Stimulated activated CD8-positive, alpha-beta memory T cell treated with anti-CD3 and anti-CD28 coated beads, Interleukin-15, amount 100 ng/mL, for 48 hours (primary cell): ENCODE measurements at regions not wholly inside any gene's neighbourhood (a gene's known extent, or its start where the extent isn't known, plus 50 kb on each side); places are given as distances from the start of the nearest gene placed in this dataset.
"Not testable (repeated sequence)": the region's sequence is repeated elsewhere in the genome, so short reads cannot be mapped to it uniquely, and the experiment has no call there.

ENCODE experiments used
- DNase-seq, 2 donors: peaks; one replicate each; pipeline ENCODE4 v3.0.0-alpha.2; 2020; ENCODE audit warnings: low read depth in 2 of 2

- DNase-seq = no peak
These were observed 820.6 kb upstream of the PIK3C3 start for GRCh38 chr18:41134426-41134825.

GRCh38 chr18:41131050-41131449 is 824.0 kb upstream of the PIK3C3 start:
- no peak for DNase-seq

GRCh38 chr18:41128545-41128944 is 826.5 kb upstream of the PIK3C3 start:
- DNase-seq = no peak

DNA sequence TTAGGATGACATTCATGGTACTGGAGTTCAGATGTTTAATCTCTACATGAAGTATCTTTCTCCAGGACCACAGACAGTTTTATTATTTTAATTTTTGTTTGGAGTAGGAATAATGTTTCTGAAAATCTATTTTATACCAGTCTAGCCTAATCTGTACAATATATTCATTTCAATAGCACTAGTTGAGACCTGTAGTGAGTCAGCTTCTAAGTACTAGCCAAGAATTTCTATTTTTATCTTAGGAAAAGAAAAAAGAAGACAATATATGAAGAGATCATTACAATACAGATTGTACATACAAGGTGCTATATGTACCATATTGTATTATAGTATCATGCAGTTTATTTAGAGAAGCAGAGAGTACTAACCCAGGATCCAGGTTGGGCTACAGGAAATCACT is 826.9 kb upstream of the PIK3C3 start:
- no peak for DNase-seq

DNA sequence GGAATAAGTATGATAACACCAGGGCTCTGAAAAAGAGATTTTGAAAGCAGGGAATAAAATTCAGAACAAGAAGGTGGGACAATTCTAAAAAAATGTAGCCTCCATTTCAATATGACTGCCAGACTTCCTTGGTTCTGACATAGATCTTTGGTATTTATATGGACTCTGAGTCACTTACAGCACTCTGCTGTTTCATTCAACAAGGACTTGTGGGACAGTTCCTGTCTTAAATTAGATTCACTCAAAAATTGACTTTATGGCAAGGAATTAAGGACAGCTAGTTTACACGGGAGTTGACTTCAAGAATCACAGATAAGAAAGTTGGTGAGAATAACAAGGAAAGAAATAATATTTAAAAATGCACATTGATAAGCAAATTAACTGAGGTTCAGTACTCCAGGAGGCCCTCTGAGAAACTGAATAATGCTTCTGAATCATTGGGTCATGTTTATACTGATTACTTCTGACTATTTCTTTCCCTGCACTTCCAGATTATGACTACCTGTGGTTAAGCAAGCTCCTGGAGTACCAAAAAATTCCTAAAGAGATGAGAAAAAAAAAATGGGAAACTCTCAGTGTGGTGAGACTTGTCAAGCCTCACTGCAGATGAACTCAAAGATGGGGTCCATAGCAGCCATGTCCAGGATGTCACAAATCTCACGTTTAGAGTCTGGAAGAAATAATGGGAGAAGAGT is 828.3 kb upstream of the PIK3C3 start:
- DNase-seq = no peak

DNA sequence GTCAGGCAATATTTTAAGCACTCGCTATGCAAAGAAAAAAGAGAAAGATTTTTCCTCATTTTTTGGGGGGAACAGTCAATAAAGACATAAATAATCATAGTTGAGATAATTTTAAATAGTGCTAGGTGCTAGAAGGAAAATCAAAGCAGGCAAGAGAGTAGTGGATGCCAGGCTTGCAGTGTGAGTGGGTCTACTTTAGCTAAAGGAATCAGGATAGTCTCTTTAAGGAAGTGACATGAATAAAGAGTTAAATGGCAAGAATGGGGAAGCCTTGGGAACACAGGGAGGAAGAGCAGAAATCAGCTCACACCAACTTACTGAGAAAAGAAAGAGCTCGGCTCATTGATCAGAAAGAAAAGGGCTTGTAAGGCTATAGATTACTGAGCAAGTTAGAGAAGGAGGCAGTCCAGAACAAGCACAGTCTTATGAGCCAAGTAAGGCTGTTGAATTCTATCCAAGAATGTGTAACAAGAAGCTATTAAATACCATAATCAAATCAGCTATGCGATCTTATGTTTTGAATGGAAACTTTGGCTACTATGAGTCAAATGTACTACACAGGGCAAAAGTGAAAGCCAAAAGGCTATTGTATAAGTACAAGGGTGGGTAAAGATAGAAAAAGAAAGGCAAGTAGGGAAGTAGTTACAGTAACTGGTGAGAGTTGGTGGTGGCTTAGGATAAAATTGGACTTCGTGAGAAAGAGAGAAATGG is 833.8 kb upstream of the PIK3C3 start:
- no peak for DNase-seq

DNA sequence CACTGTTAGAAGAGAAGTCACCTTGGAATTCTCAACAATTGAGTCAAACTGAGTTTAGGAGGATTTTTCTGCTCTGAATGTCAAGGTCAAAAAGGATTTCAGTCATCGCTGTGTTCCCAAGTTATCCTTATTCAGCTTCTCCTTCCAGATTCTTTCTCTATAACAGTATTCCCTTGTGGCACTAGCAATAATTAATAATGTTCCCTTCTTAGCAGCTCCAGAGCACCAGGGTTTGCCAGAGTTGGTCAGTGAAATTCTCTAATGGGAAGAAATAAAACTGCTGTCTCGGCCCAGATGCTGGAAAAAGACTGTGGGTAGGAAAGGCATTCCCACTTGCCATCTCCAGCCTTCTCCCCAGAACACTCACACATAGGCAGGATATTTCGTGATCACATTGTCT is 836.0 kb upstream of the PIK3C3 start:
- DNase-seq = no peak

DNA sequence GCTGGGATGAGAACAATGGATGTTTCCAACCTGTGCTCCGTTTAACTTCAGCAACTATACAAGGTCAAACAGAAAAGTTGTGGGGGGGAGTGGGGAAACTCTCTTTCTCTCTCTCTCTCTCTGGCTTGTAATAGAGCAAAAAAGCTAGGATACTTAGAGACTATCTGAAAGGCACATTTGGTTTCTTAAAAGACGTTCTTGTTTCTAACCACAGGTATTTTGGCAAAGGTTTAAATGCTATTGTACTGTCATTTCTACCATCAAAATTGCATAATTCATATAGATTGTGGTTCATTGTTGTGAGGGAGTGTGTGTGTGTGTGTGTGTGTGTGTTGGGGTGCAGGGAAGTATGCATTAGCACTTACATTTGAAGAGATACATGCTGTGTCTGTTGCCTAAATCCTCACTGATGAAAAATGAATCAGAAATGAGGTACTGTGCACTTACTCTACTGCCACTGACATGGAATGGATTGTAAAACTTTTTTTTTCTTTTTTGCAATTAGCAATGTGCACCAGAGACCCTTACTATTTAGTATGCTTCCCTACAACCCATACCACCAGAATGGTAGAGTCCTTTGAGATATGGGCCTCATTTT is 841.0 kb upstream of the PIK3C3 start:
- DNase-seq = no peak

- DNase-seq = no peak
These were observed 855.6 kb upstream of the PIK3C3 start for GRCh38 chr18:41099451-41099850.

GRCh38 chr18:41096504-41096903 is 858.5 kb upstream of the PIK3C3 start:
- DNase-seq = no peak

- DNase-seq = no peak
These were observed 878.0 kb upstream of the PIK3C3 start for GRCh38 chr18:41077076-41077475.

DNA sequence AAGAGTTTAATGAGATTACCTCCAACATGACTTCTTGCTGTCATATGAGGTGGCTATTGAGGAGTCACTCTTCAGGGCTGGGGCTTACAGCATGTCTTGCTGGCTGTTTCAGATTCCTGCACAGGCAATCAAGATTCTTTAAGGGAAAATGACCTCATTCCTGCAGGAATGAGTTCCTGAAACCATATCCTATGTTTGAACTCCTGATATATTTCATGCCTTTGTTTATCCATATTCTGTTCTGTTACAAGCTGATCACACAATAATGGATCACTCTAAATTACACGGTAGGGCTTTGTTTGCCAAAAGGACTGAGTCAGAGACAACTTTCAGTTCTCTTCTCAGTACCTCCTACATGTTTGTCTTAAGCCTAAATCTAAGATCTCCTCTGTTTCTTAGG is 879.8 kb upstream of the PIK3C3 start:
- no peak for DNase-seq

DNA sequence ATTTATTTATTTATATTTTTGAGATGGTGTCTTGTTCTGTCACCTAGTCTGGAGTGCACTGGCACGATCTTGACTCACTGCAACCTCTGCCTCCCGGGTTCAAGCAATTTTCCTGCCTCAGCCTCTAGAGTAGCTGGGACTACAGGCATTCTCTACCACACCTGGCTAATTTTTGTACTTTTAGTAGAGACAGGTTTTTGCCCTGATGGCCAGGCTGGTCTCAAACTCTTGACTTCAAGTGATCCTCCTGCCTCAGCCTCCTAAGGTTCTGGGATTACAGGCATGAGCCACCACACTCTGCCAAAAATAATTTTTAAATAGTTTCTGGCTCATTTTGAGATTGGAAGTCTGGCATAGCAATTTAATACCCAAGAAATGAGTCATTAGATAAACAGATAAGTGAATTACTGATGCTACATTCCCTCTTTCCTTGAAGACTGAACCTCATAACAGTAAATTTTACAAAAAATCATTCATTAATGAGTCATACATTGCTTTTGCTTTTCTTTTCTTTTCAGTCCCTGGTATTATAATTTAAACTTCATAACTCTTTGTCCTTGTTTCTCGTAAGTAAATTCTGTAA is 881.6 kb upstream of the PIK3C3 start:
- no peak for DNase-seq

- no peak for DNase-seq
These were observed 882.1 kb upstream of the PIK3C3 start for GRCh38 chr18:41072946-41073345.

- no peak for DNase-seq
These were observed 883.2 kb upstream of the PIK3C3 start for GRCh38 chr18:41071826-41072225.

DNA sequence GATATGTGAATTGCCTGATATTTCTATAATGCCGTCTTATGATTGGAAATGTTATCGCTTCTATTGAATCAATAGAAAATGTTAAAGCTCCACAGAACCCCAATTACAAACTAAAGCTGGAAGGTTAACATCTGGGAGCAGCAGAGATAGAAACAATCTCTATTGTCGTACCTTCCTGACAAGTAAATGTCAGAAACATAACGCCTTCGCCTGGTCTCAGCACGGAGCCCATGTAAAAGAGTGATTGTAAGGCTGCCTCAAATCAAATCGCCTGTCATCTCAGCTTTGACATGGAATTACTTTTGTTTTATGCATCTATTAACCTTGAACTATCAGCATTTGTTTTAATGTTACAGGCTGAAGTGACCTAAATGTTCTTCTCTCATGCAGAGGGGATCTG is 885.9 kb upstream of the PIK3C3 start:
- DNase-seq = no peak

GRCh38 chr18:41064916-41065315 is 890.1 kb upstream of the PIK3C3 start:
- no peak for DNase-seq

DNA sequence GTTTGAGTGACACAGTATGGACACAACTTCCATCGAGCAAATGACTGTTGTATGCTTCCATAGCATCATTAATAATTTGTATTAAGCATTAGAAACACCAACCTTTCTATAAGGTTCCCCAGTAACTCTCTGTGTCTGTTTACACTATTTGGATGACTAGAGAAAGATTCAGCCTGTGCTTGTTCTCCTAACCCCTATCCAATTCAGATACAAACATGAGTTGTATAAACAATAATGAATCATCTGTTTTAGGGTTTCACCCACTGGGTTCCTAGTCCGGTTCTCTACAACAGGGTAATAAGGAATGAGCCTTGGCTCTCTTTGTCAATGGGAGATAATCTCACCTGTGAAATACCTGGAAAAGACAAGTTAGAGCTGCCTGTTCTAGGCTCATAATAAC is 894.1 kb upstream of the PIK3C3 start:
- no peak for DNase-seq

GRCh38 chr18:41059126-41059415 is 896.0 kb upstream of the PIK3C3 start:
- DNase-seq = no peak

DNA sequence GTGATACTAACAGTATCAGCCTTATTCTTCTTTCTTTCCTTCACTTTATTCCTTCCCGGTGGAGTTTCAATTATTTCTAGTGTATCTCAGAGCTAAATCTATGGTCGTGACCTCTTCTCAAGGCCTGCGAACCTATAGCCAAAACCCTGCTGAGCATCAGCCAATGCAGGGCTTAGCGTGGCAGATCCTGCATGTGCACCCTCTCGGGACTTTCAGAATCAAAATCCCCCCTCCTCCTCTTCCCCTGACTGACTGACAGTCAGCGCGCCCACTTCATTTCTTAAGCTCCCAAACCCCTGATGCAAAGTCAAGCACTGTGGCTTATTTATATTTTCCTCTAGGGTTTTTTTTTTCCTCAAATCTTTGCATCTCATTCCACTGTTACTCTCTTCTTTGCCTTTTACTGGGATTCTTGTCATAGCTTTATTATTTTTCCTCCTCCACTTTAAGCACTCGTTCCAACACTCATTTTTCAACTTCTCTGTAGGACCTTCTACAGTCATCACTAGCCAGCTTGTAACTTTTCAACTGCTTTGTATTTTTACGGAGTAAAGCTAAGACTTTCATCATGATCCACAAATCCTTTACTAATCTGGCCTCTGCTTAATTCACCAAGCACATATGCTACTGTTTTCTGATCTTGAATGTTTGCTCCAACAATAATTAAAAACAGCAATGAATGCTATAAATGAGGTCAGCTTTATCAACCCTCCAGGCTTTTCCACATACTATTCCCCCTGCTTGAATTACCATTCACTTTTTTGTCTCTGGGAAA is 896.5 kb upstream of the PIK3C3 start:
- DNase-seq = no peak

- no peak for DNase-seq
These were observed 902.4 kb upstream of the PIK3C3 start for GRCh38 chr18:41052625-41053024.

DNA sequence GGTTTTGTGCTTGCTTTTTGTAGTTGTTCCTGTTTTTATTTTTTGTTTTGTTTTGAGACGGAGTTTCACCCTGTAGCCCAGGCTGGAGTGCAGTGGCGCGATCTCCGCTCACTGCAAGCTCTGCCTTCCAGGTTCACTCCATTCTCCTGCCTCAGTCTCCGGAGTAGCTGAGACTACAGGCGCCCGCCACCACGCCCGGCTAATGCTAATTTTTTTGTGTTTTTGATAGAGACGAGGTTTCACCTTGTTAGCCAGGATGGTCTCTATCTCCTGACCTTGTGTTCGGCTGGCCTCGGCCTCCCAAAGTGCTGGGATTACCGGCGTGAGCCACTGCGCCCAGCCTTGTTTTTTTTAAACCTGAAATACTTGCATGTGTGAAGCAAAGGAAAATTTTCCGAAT is 908.8 kb upstream of the PIK3C3 start:
- not testable (repeated sequence) for DNase-seq
